GM18502 (cell line): ENCODE measurements at regions not wholly inside any gene's neighbourhood (a gene's known extent, or its start where the extent isn't known, plus 50 kb on each side); places are given as distances from the start of the nearest gene placed in this dataset.
A peak's percentile ranks its signal among the peaks of the same experiment; 100 is the strongest.

Experiments used
- ATAC-seq: cut with Tn5 transposase; IDR thresholded peaks from one replicate; pipeline ENCODE4 v1.9.1; 2021; ENCODE audit warnings: mild to moderate bottlenecking; ENCODE audit not compliant: unreplicated experiment, poor library complexity

GRCh38 chr2:203812294-203813221 lies 55.0 kb upstream of the CTLA4 start:
- ATAC-seq = no peak

DNA sequence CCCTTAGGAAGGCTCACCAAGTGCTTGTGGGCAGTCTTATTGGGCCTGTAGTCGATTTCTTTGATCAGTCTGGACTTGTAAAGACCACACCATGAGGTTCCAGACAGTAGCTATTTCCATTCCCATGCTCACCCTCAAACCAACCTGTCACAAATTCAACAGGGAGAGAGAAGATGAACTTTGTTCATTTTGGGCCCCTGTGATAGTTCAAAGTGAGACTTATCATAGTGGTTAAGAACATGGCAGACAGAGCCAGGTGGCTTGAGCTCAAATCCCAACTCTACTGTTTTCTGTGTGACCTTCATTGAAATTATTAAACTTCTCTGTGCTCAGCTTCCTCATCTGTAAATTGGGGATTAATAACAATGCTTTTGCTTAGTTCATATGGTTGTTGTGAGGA lies 53.9 kb upstream of the CTLA4 start:
- no peak for ATAC-seq

GRCh38 chr2:203814661-203815540 lies 52.7 kb upstream of the CTLA4 start:
- peak; percentile 85 for ATAC-seq

- no peak for ATAC-seq
Measured at GRCh38 chr2:203815541-203815898, 52.1 kb upstream of the CTLA4 start.

DNA sequence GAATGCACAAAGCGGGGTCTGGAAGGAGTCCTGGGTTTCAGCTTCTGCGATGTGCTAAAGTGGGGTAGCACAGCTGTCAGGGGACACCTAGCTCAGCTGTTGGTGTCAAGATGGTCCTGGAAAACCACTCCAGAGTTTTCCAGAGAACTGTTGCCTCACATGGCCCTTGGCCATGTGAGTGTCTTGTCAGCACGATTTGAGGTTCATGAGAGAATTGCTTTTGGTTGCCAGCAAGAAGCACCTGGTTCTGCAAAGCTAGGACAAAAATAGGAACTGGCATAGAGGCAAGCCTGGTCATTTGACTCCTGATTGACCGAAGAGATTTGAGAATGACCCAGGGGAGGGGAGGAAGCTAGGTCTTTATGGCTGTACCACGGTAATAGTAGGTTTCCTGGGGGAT lies 50.4 kb upstream of the CTLA4 start:
- ATAC-seq = no peak
